ENCODE measurements at regions not wholly inside any gene's neighbourhood (a gene's known extent, or its start where the extent isn't known, plus 50 kb on each side); places are given as distances from the start of the nearest gene placed in this dataset.

DNA sequence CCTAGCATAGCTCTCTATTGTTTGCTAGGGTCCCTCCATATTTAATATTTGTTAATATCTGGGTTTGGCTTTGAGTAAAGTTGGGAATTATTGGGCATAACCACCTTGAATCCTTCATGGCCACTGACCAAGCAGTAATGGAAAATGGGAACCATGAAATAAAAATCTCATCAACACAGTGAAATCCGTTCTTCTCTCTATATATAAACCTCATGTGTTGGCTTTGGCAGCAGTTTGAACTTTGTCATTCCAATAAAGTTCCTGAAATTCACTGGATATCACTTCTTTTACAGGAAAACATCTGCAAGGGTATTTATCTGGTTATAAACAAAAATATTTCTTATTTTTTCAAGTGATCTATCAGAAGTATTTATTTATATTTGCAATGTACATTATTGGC lies 93.0 kb upstream of the MPDZ start:
- TF ChIP-seq, protein P1, sequence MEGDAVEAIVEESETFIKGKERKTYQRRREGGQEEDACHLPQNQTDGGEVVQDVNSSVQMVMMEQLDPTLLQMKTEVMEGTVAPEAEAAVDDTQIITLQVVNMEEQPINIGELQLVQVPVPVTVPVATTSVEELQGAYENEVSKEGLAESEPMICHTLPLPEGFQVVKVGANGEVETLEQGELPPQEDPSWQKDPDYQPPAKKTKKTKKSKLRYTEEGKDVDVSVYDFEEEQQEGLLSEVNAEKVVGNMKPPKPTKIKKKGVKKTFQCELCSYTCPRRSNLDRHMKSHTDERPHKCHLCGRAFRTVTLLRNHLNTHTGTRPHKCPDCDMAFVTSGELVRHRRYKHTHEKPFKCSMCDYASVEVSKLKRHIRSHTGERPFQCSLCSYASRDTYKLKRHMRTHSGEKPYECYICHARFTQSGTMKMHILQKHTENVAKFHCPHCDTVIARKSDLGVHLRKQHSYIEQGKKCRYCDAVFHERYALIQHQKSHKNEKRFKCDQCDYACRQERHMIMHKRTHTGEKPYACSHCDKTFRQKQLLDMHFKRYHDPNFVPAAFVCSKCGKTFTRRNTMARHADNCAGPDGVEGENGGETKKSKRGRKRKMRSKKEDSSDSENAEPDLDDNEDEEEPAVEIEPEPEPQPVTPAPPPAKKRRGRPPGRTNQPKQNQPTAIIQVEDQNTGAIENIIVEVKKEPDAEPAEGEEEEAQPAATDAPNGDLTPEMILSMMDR (IDR thresholded peaks at IDR 0.05): no peak
- TF ChIP-seq POLR2A (IDR thresholded peaks at IDR 0.05; ENCODE audit: low read depth): no peak
- TF ChIP-seq POLR2AphosphoS5 (IDR thresholded peaks at IDR 0.05): no peak

All from esophagus muscularis mucosa (tissue), 3 donors.